Spleen (tissue), 11 donors: ENCODE measurements at regions not wholly inside any gene's neighbourhood (a gene's known extent, or its start where the extent isn't known, plus 50 kb on each side); places are given as distances from the start of the nearest gene placed in this dataset.

Experiments
- DNase-seq: peaks from one replicate; pipeline ENCODE4 v3.0.0-alpha.2; 2020
- H3K27ac ChIP-seq, 8 donors: fragments of 200-600 bp; sonication (generic) in 7 of 8; 1 replicate in 4 of 8; 2 replicates in 4 of 8; pipeline versions ENCODE4 v1.5.0 to v1.8.0; 2016 to 2021; ENCODE audit warnings: inconsistent platforms in 4 of 8, mild to moderate bottlenecking in 4 of 8, moderate library complexity in 1 of 8
- H3K27me3 ChIP-seq, 7 donors: fragments of 200-600 bp; sonication (generic) in 6 of 7; replicated peaks in 1 of 7; 1 replicate in 4 of 7; 2 replicates in 3 of 7; pipeline versions ENCODE4 v1.5.0 to v1.8.0; 2016 to 2021; ENCODE audit warnings: inconsistent platforms in 3 of 7, mild to moderate bottlenecking in 1 of 7
- H3K36me3 ChIP-seq, 6 donors: fragments of 200-600 bp; sonication (generic) in 5 of 6; 1 replicate in 4 of 6; 2 replicates in 2 of 6; pipeline versions ENCODE4 v1.5.0 to v1.8.0; 2016 to 2021; ENCODE audit warnings: inconsistent platforms in 2 of 6
- H3K4me1 ChIP-seq, 6 donors: fragments of 200-600 bp; sonication (generic) in 5 of 6; 1 replicate in 3 of 6; 2 replicates in 3 of 6; pipeline versions ENCODE4 v1.5.0 to v1.8.0; 2016 to 2021; ENCODE audit warnings: inconsistent platforms in 3 of 6
- H3K4me3 ChIP-seq, 8 donors: fragments of 200-600 bp; sonication (generic) in 7 of 8; 1 replicate in 4 of 8; 2 replicates in 4 of 8; pipeline versions ENCODE4 v1.5.0 to v1.8.0; 2016 to 2021; ENCODE audit warnings: inconsistent platforms in 4 of 8, mild to moderate bottlenecking in 4 of 8, moderate library complexity in 2 of 8
- H3K9me3 ChIP-seq, 8 donors: fragments of 200-600 bp; sonication (generic) in 7 of 8; 1 replicate in 4 of 8; 2 replicates in 4 of 8; pipeline versions ENCODE4 v1.5.0 to v1.8.0; 2016 to 2021; ENCODE audit warnings: inconsistent platforms in 4 of 8
- CTCF ChIP-seq, 11 experiments: fragments of 200-600 bp in 7 of 11; fragments of 450-650 bp in 4 of 11; sonication (generic) in 4 of 11; IDR thresholded peaks in 8 of 11; conservative IDR thresholded peaks in 3 of 11; 1 replicate in 7 of 11; 2 replicates in 4 of 11; pipeline versions ENCODE4 v1.4.0 to v1.8.0; 2016 to 2021; ENCODE audit warnings: antibody characterized with exemption in 11 of 11, inconsistent platforms in 4 of 11, mild to moderate bottlenecking in 1 of 11
- POLR2A ChIP-seq, 3 donors: fragments of 450-650 bp; IDR thresholded peaks; one replicate each; pipeline ENCODE4 v1.5.1; 2017; ENCODE audit warnings: antibody characterized with exemption in 3 of 3, mild to moderate bottlenecking in 1 of 3
- POLR2AphosphoS5 ChIP-seq, 3 donors: sonication (generic); formaldehyde crosslinking; IDR thresholded peaks; one replicate each; pipeline ENCODE4 v1.5.1; 2017; ENCODE audit warnings: antibody characterized with exemption in 3 of 3
- WGBS, 5 donors: extraction: QIAGEN DNeasy Blood & Tissue Kit in 3 of 5; methylation state at CpG; one replicate each; pipeline versions ENCODE4 v1.1.5 to v1.1.7; 2013 to 2018; 5-methylcytosine and 5-hydroxymethylcytosine counted together
- intact Hi-C: fragments of 100-400 bp; cut with DNase I; formaldehyde crosslinking; loops from one replicate; pipeline ENCODE4 v1.15.0; 2023; ENCODE audit warnings: low total_unique reads
- donor health status: healthy with polysubstance abuse.
- donor health status: DM: no; HTN: no; CAD: no; lungs with moderate emphysema.
- donor health status: DM: no; HTN: no; CAD: no.
- donor health status: Bipolar disorder and iron deficiency.
- donor health status: healthy.
- donor health status: DM: no; HTN: no; CAD: no.
- donor health status: DM: yes; HTN: yes; CAD: no.

- H3K27me3 ChIP-seq: no peaks in the 10 kb centered on the region
- no peak for DNase-seq
- no peak overlapping the region for H3K27ac ChIP-seq
- TF ChIP-seq CTCF (IDR thresholded peaks at IDR 0.05 in 8 of 11, conservative IDR thresholded peaks at IDR 0.05 in 3 of 11): no peak
- no peak for TF ChIP-seq POLR2AphosphoS5 (IDR thresholded peaks at IDR 0.05)
- no peak for TF ChIP-seq POLR2A (IDR thresholded peaks at IDR 0.05)
- intact Hi-C loops: no loop called here
- peaks cover 0 to 14% (median 0%) of the 10 kb centered on the region in 8 donors for H3K9me3 ChIP-seq
- H3K4me1 ChIP-seq: no peaks in the 10 kb centered on the region
- 50 to 60% (median 58%) methylated on average over 4 of the region's 4 CpGs for WGBS, 5 donors
- H3K36me3 ChIP-seq: no peaks in the 10 kb centered on the region
- no peak overlapping the region for H3K4me3 ChIP-seq
These were observed 421.1 kb downstream of the PTH2R start for GRCh38 chr2:208827549-208828221.

GRCh38 chr2:208830203-208830602 is 423.6 kb downstream of the PTH2R start:
- Histone ChIP-seq H3K27me3 (no peaks in the 10 kb centered on the region), H3K4me3 (no peak overlapping the region), H3K36me3 (no peaks in the 10 kb centered on the region), H3K27ac (no peak overlapping the region), H3K9me3 (peaks cover 0 to 14% (median 0%) of the 10 kb centered on the region in 8 donors), H3K4me1 (no peaks in the 10 kb centered on the region)
- intact Hi-C loops: no loop called here
- no peak for DNase-seq
- 84 to 95% (median 90%) methylated on average over 3 of the region's 3 CpGs for WGBS, 5 donors
- TF ChIP-seq POLR2A (IDR thresholded peaks at IDR 0.05) (no peak), CTCF (IDR thresholded peaks at IDR 0.05 in 8 of 11, conservative IDR thresholded peaks at IDR 0.05 in 3 of 11) (no peak), POLR2AphosphoS5 (IDR thresholded peaks at IDR 0.05) (no peak)

- no peaks in the 10 kb centered on the region for H3K27me3 ChIP-seq
- H3K36me3 ChIP-seq: no peaks in the 10 kb centered on the region
- H3K4me1 ChIP-seq: no peaks in the 10 kb centered on the region
- TF ChIP-seq POLR2AphosphoS5 (IDR thresholded peaks at IDR 0.05) (no peak), POLR2A (IDR thresholded peaks at IDR 0.05) (no peak), CTCF (IDR thresholded peaks at IDR 0.05 in 8 of 11, conservative IDR thresholded peaks at IDR 0.05 in 3 of 11) (no peak)
- no peak for DNase-seq
- intact Hi-C loops: no loop called here
- H3K9me3 ChIP-seq: peaks cover 0 to 30% (median 18%) of the 10 kb centered on the region in 8 donors
- no peak overlapping the region for H3K27ac ChIP-seq
- H3K4me3 ChIP-seq: no peak overlapping the region
- WGBS, 5 donors: 70 to 84% (median 78%) methylated on average over 1 of the region's 1 CpG
These were observed 441.1 kb downstream of the PTH2R start for GRCh38 chr2:208847651-208848050.

- no peaks in the 10 kb centered on the region for H3K36me3 ChIP-seq
- H3K27me3 ChIP-seq: no peaks in the 10 kb centered on the region
- WGBS, 5 donors: 84 to 93% (median 91%) methylated on average over 6 of the region's 6 CpGs
- H3K27ac ChIP-seq: no peak overlapping the region
- no peak for DNase-seq
- intact Hi-C loops: no loop called here
- no peaks in the 10 kb centered on the region for H3K4me1 ChIP-seq
- peaks cover 0 to 60% (median 38%) of the 10 kb centered on the region in 8 donors for H3K9me3 ChIP-seq
- no peak overlapping the region for H3K4me3 ChIP-seq
- TF ChIP-seq POLR2AphosphoS5 (IDR thresholded peaks at IDR 0.05) (no peak), CTCF (IDR thresholded peaks at IDR 0.05 in 8 of 11, conservative IDR thresholded peaks at IDR 0.05 in 3 of 11) (no peak), POLR2A (IDR thresholded peaks at IDR 0.05) (no peak)
These were observed 448.1 kb downstream of the PTH2R start for GRCh38 chr2:208854717-208855116.
